ENCODE measurements at regions not wholly inside any gene's neighbourhood (a gene's known extent, or its start where the extent isn't known, plus 50 kb on each side); places are given as distances from the start of the nearest gene placed in this dataset.

GRCh38 chr13:80835902-80836301, 495.0 kb upstream of the SPRY2 start:
- TF ChIP-seq POLR2A (IDR thresholded peaks at IDR 0.05): no peak
- no peak for TF ChIP-seq CTCF (IDR thresholded peaks at IDR 0.05)
